ENCODE measurements at regions not wholly inside any gene's neighbourhood (a gene's known extent, or its start where the extent isn't known, plus 50 kb on each side); places are given as distances from the start of the nearest gene placed in this dataset.
A peak's percentile ranks its signal among the peaks of the same experiment; 100 is the strongest.

- no peak for DNase-seq
Measured at GRCh38 chr21:16011719-16012118, 281.9 kb downstream of the USP25 start.

- no peak for DNase-seq
Measured at GRCh38 chr21:16013570-16013969, 283.8 kb downstream of the USP25 start.

- no peak for DNase-seq
Measured at GRCh38 chr21:16020878-16021277, 291.1 kb downstream of the USP25 start.

GRCh38 chr21:16022116-16022515 is 292.3 kb downstream of the USP25 start:
- DNase-seq = no peak

- no peak for DNase-seq
Measured at GRCh38 chr21:16022921-16023320, 293.1 kb downstream of the USP25 start.

- DNase-seq = no peak
Measured at GRCh38 chr21:16028142-16028541, 298.4 kb downstream of the USP25 start.

- DNase-seq = no peak
Measured at GRCh38 chr21:16028941-16029464, 299.2 kb downstream of the USP25 start.

- DNase-seq = no peak
Measured at GRCh38 chr21:16033193-16033592, 303.4 kb downstream of the USP25 start.

GRCh38 chr21:16034446-16035190 is 304.8 kb downstream of the USP25 start:
- DNase-seq = no peak

GRCh38 chr21:16037421-16037955 is 307.7 kb downstream of the USP25 start:
- DNase-seq = no peak

GRCh38 chr21:16040601-16041000 is 310.8 kb downstream of the USP25 start:
- DNase-seq = no peak

- DNase-seq = no peak
Measured at GRCh38 chr21:16044676-16045075, 314.9 kb downstream of the USP25 start.

GRCh38 chr21:16046656-16047330 is 317.0 kb downstream of the USP25 start:
- no peak for DNase-seq

- no peak for DNase-seq
Measured at GRCh38 chr21:16047904-16048303, 318.1 kb downstream of the USP25 start.

GRCh38 chr21:16055014-16055413 is 325.2 kb downstream of the USP25 start:
- DNase-seq = no peak

- DNase-seq = no peak
Measured at GRCh38 chr21:16058896-16059295, 329.1 kb downstream of the USP25 start.

GRCh38 chr21:16059981-16060380 is 330.2 kb downstream of the USP25 start:
- DNase-seq = no peak

- no peak for DNase-seq
Measured at GRCh38 chr21:16061194-16061593, 331.4 kb downstream of the USP25 start.

- no peak for DNase-seq
Measured at GRCh38 chr21:16069178-16070112, 339.7 kb downstream of the USP25 start.

GRCh38 chr21:16070207-16070651 is 340.4 kb downstream of the USP25 start:
- DNase-seq = peak in 49 of 58 donors; percentile 6 to 77 (median 42)

- peak; percentile 18 to 96 (median 82) for DNase-seq
Measured at GRCh38 chr21:16071092-16071491, 341.3 kb downstream of the USP25 start.
